ENCODE measurements at regions not wholly inside any gene's neighbourhood (a gene's known extent, or its start where the extent isn't known, plus 50 kb on each side); places are given as distances from the start of the nearest gene placed in this dataset.

GRCh38 chr3:31302343-31302742 is 230.4 kb upstream of the STT3B start:
- Histone ChIP-seq H3K27ac (no peak overlapping the region), H3K36me3 (ENCODE audit: insufficient read depth) (no peaks in the 10 kb centered on the region), H3K4me3 (IDR thresholded peaks at IDR 0.05; ENCODE audit: insufficient read depth, low read depth, low read length) (no peak overlapping the region), H3K4me1 (ENCODE audit: low read depth, poor library complexity, severe bottlenecking) (no peaks in the 10 kb centered on the region), H4K20me1 (ENCODE audit: insufficient read depth) (no peaks in the 10 kb centered on the region), H3K9ac (no peak overlapping the region), H3K27me3 (ENCODE audit: insufficient read depth, low read depth) (no peaks in the 10 kb centered on the region), H3K4me2 (no peak overlapping the region), H2AFZ (ENCODE audit: low read depth) (no peak overlapping the region), H3K79me2 (ENCODE audit: insufficient read depth, low read depth) (no peaks in the 10 kb centered on the region)
- TF ChIP-seq CTCF (conservative IDR thresholded peaks at IDR 0.05; ENCODE audit: low read depth, low read length), result no peak

DNA sequence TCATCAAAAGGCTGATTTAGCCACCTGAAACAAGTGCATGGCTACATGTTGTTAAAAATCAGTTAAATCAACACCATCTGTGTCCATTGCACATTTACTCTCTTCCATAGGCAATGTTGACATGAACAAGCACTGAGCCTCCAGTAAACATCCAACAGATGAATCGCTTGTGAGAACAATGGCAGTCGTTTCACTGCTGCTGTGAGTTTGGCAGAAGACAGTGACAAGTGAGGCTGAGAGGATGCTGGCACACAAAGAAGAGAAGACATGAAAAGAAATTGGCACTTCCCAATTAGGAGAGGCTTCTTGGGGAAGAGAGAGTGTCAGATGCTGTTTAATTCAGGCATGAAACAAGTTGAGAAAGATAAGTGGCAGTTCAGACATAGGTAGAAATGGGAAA is 227.4 kb upstream of the STT3B start:
- Histone ChIP-seq H3K36me3 (ENCODE audit: insufficient read depth) (no peaks in the 10 kb centered on the region), H3K27ac (no peak overlapping the region), H3K4me1 (ENCODE audit: low read depth, poor library complexity, severe bottlenecking) (no peaks in the 10 kb centered on the region), H3K4me3 (IDR thresholded peaks at IDR 0.05; ENCODE audit: insufficient read depth, low read depth, low read length) (no peak overlapping the region), H3K4me2 (no peak overlapping the region), H3K27me3 (ENCODE audit: insufficient read depth, low read depth) (no peaks in the 10 kb centered on the region), H2AFZ (ENCODE audit: low read depth) (no peak overlapping the region), H3K9ac (no peak overlapping the region), H4K20me1 (ENCODE audit: insufficient read depth) (no peaks in the 10 kb centered on the region), H3K79me2 (ENCODE audit: insufficient read depth, low read depth) (no peaks in the 10 kb centered on the region)
- TF ChIP-seq CTCF (conservative IDR thresholded peaks at IDR 0.05; ENCODE audit: low read depth, low read length), result no peak

- Histone ChIP-seq H3K79me2 (ENCODE audit: insufficient read depth, low read depth) (no peaks in the 10 kb centered on the region), H3K4me2 (no peak overlapping the region), H3K36me3 (ENCODE audit: insufficient read depth) (no peaks in the 10 kb centered on the region), H3K4me1 (ENCODE audit: low read depth, poor library complexity, severe bottlenecking) (no peaks in the 10 kb centered on the region), H4K20me1 (ENCODE audit: insufficient read depth) (no peaks in the 10 kb centered on the region), H3K27me3 (ENCODE audit: insufficient read depth, low read depth) (no peaks in the 10 kb centered on the region), H3K9ac (no peak overlapping the region), H2AFZ (ENCODE audit: low read depth) (no peak overlapping the region), H3K27ac (no peak overlapping the region), H3K4me3 (IDR thresholded peaks at IDR 0.05; ENCODE audit: insufficient read depth, low read depth, low read length) (no peak overlapping the region)
- TF ChIP-seq CTCF (conservative IDR thresholded peaks at IDR 0.05; ENCODE audit: low read depth, low read length), result no peak
These were observed 225.5 kb upstream of the STT3B start for GRCh38 chr3:31307131-31307785.

DNA sequence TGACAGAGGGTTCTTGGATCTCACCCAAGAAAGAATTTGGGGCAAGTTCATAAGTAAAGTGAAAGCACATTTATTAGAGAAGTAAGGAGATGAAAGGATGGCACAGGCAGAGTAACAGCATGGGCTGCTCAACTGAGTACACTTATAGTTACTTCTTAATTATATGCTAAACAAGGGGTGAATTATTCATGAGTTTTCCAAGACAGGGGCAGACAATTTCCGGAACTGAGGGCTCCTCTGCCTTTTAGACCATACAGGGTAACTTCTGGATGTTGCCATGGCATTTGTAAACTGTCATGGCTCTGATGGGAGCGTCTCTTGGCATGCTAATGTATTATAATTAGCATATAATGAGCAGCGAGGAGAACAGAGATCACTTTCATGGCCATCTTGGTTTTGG is 221.2 kb upstream of the STT3B start:
- no peak for TF ChIP-seq CTCF (conservative IDR thresholded peaks at IDR 0.05; ENCODE audit: low read depth, low read length)
- Histone ChIP-seq H3K27ac (no peak overlapping the region), H3K27me3 (ENCODE audit: insufficient read depth, low read depth) (no peaks in the 10 kb centered on the region), H3K4me2 (no peak overlapping the region), H4K20me1 (ENCODE audit: insufficient read depth) (no peaks in the 10 kb centered on the region), H3K79me2 (ENCODE audit: insufficient read depth, low read depth) (no peaks in the 10 kb centered on the region), H3K36me3 (ENCODE audit: insufficient read depth) (no peaks in the 10 kb centered on the region), H3K4me3 (IDR thresholded peaks at IDR 0.05; ENCODE audit: insufficient read depth, low read depth, low read length) (no peak overlapping the region), H3K4me1 (ENCODE audit: low read depth, poor library complexity, severe bottlenecking) (no peaks in the 10 kb centered on the region), H2AFZ (ENCODE audit: low read depth) (no peak overlapping the region), H3K9ac (no peak overlapping the region)
